ENCODE measurements at regions not wholly inside any gene's neighbourhood (a gene's known extent, or its start where the extent isn't known, plus 50 kb on each side); places are given as distances from the start of the nearest gene placed in this dataset.

- peaks cover 37% of the 10 kb centered on the region for H3K27me3 Mint-ChIP-seq (ENCODE audit: low read depth)
These were observed 92.6 kb upstream of the PODXL start for GRCh38 chr7:131649003-131649541.

GRCh38 chr7:131648491-131648890 lies 92.1 kb upstream of the PODXL start:
- no peaks in the 10 kb centered on the region for H3K36me3 Mint-ChIP-seq (ENCODE audit: low read depth)
- H3K4me1 Mint-ChIP-seq = peaks cover 4% of the 10 kb centered on the region
- H3K27ac Mint-ChIP-seq (ENCODE audit: unreplicated experiment) = no peak overlapping the region
- H3K27me3 Mint-ChIP-seq (ENCODE audit: low read depth) = peaks cover 36% of the 10 kb centered on the region
- no peaks in the 10 kb centered on the region for H3K9me3 Mint-ChIP-seq
- no peak for DNase-seq (ENCODE audit: low read depth, low spot score)
- no peak overlapping the region for H3K4me3 Mint-ChIP-seq
- no peak for TF ChIP-seq CTCF (conservative IDR thresholded peaks at IDR 0.05)

More at GRCh38 chr7:131649003-131649541, 92.6 kb upstream of the PODXL start:
- Mint-ChIP-seq H3K36me3 (ENCODE audit: low read depth) (no peaks in the 10 kb centered on the region), H3K4me1 (peaks cover 4% of the 10 kb centered on the region), H3K4me3 (no peak overlapping the region), H3K9me3 (no peaks in the 10 kb centered on the region), H3K27ac (ENCODE audit: unreplicated experiment) (no peak overlapping the region)
- DNase-seq (ENCODE audit: low read depth, low spot score) = no peak
- TF ChIP-seq CTCF (conservative IDR thresholded peaks at IDR 0.05) = no peak

GRCh38 chr7:131646203-131646602 lies 89.8 kb upstream of the PODXL start:
- no peaks in the 10 kb centered on the region for H3K36me3 Mint-ChIP-seq (ENCODE audit: low read depth)
- H3K27ac Mint-ChIP-seq (ENCODE audit: unreplicated experiment) = no peak overlapping the region
- TF ChIP-seq CTCF (conservative IDR thresholded peaks at IDR 0.05) = no peak
- H3K4me1 Mint-ChIP-seq = peaks cover 4% of the 10 kb centered on the region
- peaks cover 36% of the 10 kb centered on the region for H3K27me3 Mint-ChIP-seq (ENCODE audit: low read depth)
- no peak overlapping the region for H3K4me3 Mint-ChIP-seq
- no peaks in the 10 kb centered on the region for H3K9me3 Mint-ChIP-seq
- DNase-seq (ENCODE audit: low read depth, low spot score) = no peak

GRCh38 chr7:131642429-131642828 lies 86.0 kb upstream of the PODXL start:
- Mint-ChIP-seq H3K4me3 (no peak overlapping the region), H3K4me1 (no peaks in the 10 kb centered on the region), H3K36me3 (ENCODE audit: low read depth) (no peaks in the 10 kb centered on the region), H3K27ac (ENCODE audit: unreplicated experiment) (peak overlapping the region; percentile 64), H3K27me3 (ENCODE audit: low read depth) (peaks cover 31% of the 10 kb centered on the region), H3K9me3 (no peaks in the 10 kb centered on the region)
- no peak for DNase-seq (ENCODE audit: low read depth, low spot score)
- TF ChIP-seq CTCF (conservative IDR thresholded peaks at IDR 0.05) = no peak

GRCh38 chr7:131640686-131641085 lies 84.3 kb upstream of the PODXL start:
- H3K27me3 Mint-ChIP-seq (ENCODE audit: low read depth) = peaks cover 32% of the 10 kb centered on the region
- H3K9me3 Mint-ChIP-seq = peaks cover 3% of the 10 kb centered on the region
- H3K27ac Mint-ChIP-seq (ENCODE audit: unreplicated experiment) = peak overlapping the region; percentile 45
- no peak for DNase-seq (ENCODE audit: low read depth, low spot score)
- no peak overlapping the region for H3K4me3 Mint-ChIP-seq
- H3K36me3 Mint-ChIP-seq (ENCODE audit: low read depth) = no peaks in the 10 kb centered on the region
- no peak for TF ChIP-seq CTCF (conservative IDR thresholded peaks at IDR 0.05)
- H3K4me1 Mint-ChIP-seq = no peaks in the 10 kb centered on the region

Data from neural crest cell (in vitro differentiated cells).